ENCODE measurements at regions not wholly inside any gene's neighbourhood (a gene's known extent, or its start where the extent isn't known, plus 50 kb on each side); places are given as distances from the start of the nearest gene placed in this dataset.
A peak's percentile ranks its signal among the peaks of the same experiment; 100 is the strongest.

- no peaks in the 10 kb centered on the region for H3K36me3 ChIP-seq
- no peak overlapping the region for H3K27ac ChIP-seq
- no peak for DNase-seq (ENCODE audit: low read depth in 1 of 2, low spot score in 1 of 2)
- no peak overlapping the region for H3K4me3 ChIP-seq
- TF ChIP-seq CTCF (IDR thresholded peaks at IDR 0.05; ENCODE audit: low read depth, low read length), result no peak
- H3K27me3 ChIP-seq, result no peaks in the 10 kb centered on the region
- peaks cover 25% of the 10 kb centered on the region for H3K4me1 ChIP-seq (ENCODE audit: low read depth)
- no peaks in the 10 kb centered on the region for H3K9me3 ChIP-seq (ENCODE audit: low read depth)
These were observed 551.2 kb downstream of the EFNB2 start for GRCh38 chr13:105984236-105984635.

DNA sequence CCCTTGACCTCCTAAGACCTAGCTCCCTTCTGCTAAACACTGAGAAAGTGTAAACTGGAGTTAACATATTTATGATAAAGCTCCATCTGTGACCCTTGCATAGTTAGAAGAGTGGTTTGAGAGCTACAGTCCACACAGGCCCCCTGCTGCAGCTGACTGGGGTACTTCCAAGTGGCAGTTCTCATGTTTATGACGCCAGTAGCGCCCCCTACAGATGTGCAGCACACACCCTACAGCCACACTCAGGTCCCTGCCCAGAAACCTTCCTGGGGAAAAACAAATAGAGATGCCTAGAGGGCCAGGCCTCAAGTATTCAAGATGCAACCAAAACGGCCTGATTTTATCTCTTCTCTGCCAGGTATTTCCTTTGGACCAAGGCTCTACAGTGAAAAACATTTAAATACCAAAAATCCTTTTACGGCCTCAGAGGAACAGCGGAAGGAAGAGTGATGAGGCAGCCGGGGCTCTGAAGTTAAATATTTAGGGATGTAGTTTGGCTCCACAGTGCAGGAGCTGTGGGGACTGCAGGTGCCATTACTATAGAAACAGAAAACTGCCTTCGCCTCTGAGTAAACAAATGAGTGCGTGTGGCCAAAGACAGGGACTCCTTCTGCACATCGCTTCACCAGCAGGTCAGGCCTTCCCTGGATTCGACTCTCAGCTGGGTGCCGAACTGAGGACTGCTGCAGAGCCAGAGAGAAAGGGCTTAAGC lies 553.1 kb downstream of the EFNB2 start:
- Histone ChIP-seq H3K27me3 (no peaks in the 10 kb centered on the region), H3K36me3 (no peaks in the 10 kb centered on the region), H3K27ac (no peak overlapping the region), H3K9me3 (ENCODE audit: low read depth) (no peaks in the 10 kb centered on the region), H3K4me3 (no peak overlapping the region), H3K4me1 (ENCODE audit: low read depth) (peaks cover 26% of the 10 kb centered on the region)
- DNase-seq (ENCODE audit: low read depth in 1 of 2, low spot score in 1 of 2), result peak in 1 of 2 donors; percentile 40
- peak; percentile 8 for TF ChIP-seq CTCF (IDR thresholded peaks at IDR 0.05; ENCODE audit: low read depth, low read length)

- peaks cover 26% of the 10 kb centered on the region for H3K4me1 ChIP-seq (ENCODE audit: low read depth)
- no peak for TF ChIP-seq CTCF (IDR thresholded peaks at IDR 0.05; ENCODE audit: low read depth, low read length)
- H3K36me3 ChIP-seq, result no peaks in the 10 kb centered on the region
- peak; percentile 33 to 70 for DNase-seq (ENCODE audit: low read depth in 1 of 2, low spot score in 1 of 2)
- no peaks in the 10 kb centered on the region for H3K27me3 ChIP-seq
- no peak overlapping the region for H3K4me3 ChIP-seq
- no peaks in the 10 kb centered on the region for H3K9me3 ChIP-seq (ENCODE audit: low read depth)
- no peak overlapping the region for H3K27ac ChIP-seq
These were observed 556.1 kb downstream of the EFNB2 start for GRCh38 chr13:105979131-105980011.

- no peaks in the 10 kb centered on the region for H3K9me3 ChIP-seq (ENCODE audit: low read depth)
- H3K4me3 ChIP-seq, result no peak overlapping the region
- TF ChIP-seq CTCF (IDR thresholded peaks at IDR 0.05; ENCODE audit: low read depth, low read length), result no peak
- H3K4me1 ChIP-seq (ENCODE audit: low read depth), result peaks cover 3% of the 10 kb centered on the region
- H3K27me3 ChIP-seq, result no peaks in the 10 kb centered on the region
- no peaks in the 10 kb centered on the region for H3K36me3 ChIP-seq
- DNase-seq (ENCODE audit: low read depth in 1 of 2, low spot score in 1 of 2), result no peak
- H3K27ac ChIP-seq, result no peak overlapping the region
These were observed 561.1 kb downstream of the EFNB2 start for GRCh38 chr13:105974380-105974779.

GRCh38 chr13:105972811-105973590 lies 562.5 kb downstream of the EFNB2 start:
- Histone ChIP-seq H3K27ac (no peak overlapping the region), H3K9me3 (ENCODE audit: low read depth) (no peaks in the 10 kb centered on the region), H3K27me3 (no peaks in the 10 kb centered on the region), H3K4me3 (no peak overlapping the region), H3K4me1 (ENCODE audit: low read depth) (no peaks in the 10 kb centered on the region), H3K36me3 (no peaks in the 10 kb centered on the region)
- no peak for TF ChIP-seq CTCF (IDR thresholded peaks at IDR 0.05; ENCODE audit: low read depth, low read length)
- DNase-seq (ENCODE audit: low read depth in 1 of 2, low spot score in 1 of 2), result no peak

Measured in cardiac muscle cell (in vitro differentiated cells and primary cell).